Nephron progenitor cell (in vitro differentiated cells): ENCODE measurements at regions not wholly inside any gene's neighbourhood (a gene's known extent, or its start where the extent isn't known, plus 50 kb on each side); places are given as distances from the start of the nearest gene placed in this dataset.

Experiments
- DNase-seq: peaks from one replicate; pipeline ENCODE4 v3.0.0; 2021
- H3K27ac Mint-ChIP-seq: 2 replicates; pipeline ENCODE4 v1.8.0; 2021; ENCODE audit warnings: mild to moderate bottlenecking, moderate library complexity, mixed read lengths
- H3K27me3 Mint-ChIP-seq: 2 replicates; pipeline ENCODE4 v1.8.0; 2021; ENCODE audit warnings: mild to moderate bottlenecking, low read depth, mixed read lengths; ENCODE audit not compliant: poor library complexity
- H3K36me3 Mint-ChIP-seq: 2 replicates; pipeline ENCODE4 v1.8.0; 2021; ENCODE audit warnings: low read depth, mixed read lengths
- H3K4me1 Mint-ChIP-seq: 2 replicates; pipeline ENCODE4 v1.8.0; 2021; ENCODE audit warnings: mixed read lengths
- H3K4me3 Mint-ChIP-seq: 2 replicates; pipeline ENCODE4 v1.8.0; 2021; ENCODE audit warnings: mild to moderate bottlenecking, moderate library complexity, mixed read lengths
- H3K9me3 Mint-ChIP-seq: 2 replicates; pipeline ENCODE4 v1.8.0; 2021; ENCODE audit warnings: mild to moderate bottlenecking, moderate library complexity, mixed read lengths
- CTCF ChIP-seq: fragments of 200-600 bp; sonication (generic); IDR thresholded peaks from 2 replicates; pipeline ENCODE4 v1.5.0; 2021; ENCODE audit warnings: antibody characterized with exemption

- Mint-ChIP-seq H3K36me3 (no peaks in the 10 kb centered on the region), H3K27ac (no peak overlapping the region), H3K4me3 (no peak overlapping the region), H3K9me3 (peaks cover 6% of the 10 kb centered on the region), H3K4me1 (no peaks in the 10 kb centered on the region), H3K27me3 (no peaks in the 10 kb centered on the region)
- no peak for DNase-seq
- no peak for TF ChIP-seq CTCF
Observed at GRCh38 chr10:33632432-33632831, 298.0 kb upstream of the NRP1 start.

- Mint-ChIP-seq H3K36me3 (no peaks in the 10 kb centered on the region), H3K27ac (no peak overlapping the region)
Observed at GRCh38 chr10:33631991-33632390, 297.5 kb upstream of the NRP1 start.

GRCh38 chr10:33630761-33631160 lies 296.3 kb upstream of the NRP1 start:
- TF ChIP-seq CTCF, result no peak
- Mint-ChIP-seq H3K4me1 (no peaks in the 10 kb centered on the region), H3K36me3 (no peaks in the 10 kb centered on the region), H3K9me3 (no peaks in the 10 kb centered on the region), H3K27me3 (no peaks in the 10 kb centered on the region), H3K27ac (no peak overlapping the region), H3K4me3 (no peak overlapping the region)
- DNase-seq, result no peak

More at GRCh38 chr10:33631991-33632390, 297.5 kb upstream of the NRP1 start:
- no peaks in the 10 kb centered on the region for H3K4me1 Mint-ChIP-seq
- no peaks in the 10 kb centered on the region for H3K27me3 Mint-ChIP-seq
- TF ChIP-seq CTCF, result no peak
- no peak overlapping the region for H3K4me3 Mint-ChIP-seq
- no peak for DNase-seq
- peaks cover 2% of the 10 kb centered on the region for H3K9me3 Mint-ChIP-seq

- Mint-ChIP-seq H3K4me1 (no peaks in the 10 kb centered on the region), H3K36me3 (no peaks in the 10 kb centered on the region), H3K27me3 (no peaks in the 10 kb centered on the region), H3K4me3 (no peak overlapping the region), H3K9me3 (no peaks in the 10 kb centered on the region), H3K27ac (no peak overlapping the region)
- DNase-seq, result no peak
- TF ChIP-seq CTCF, result no peak
Observed at GRCh38 chr10:33627611-33628010, 293.1 kb upstream of the NRP1 start.

- H3K27ac Mint-ChIP-seq, result no peak overlapping the region
- H3K4me1 Mint-ChIP-seq, result no peaks in the 10 kb centered on the region
- no peaks in the 10 kb centered on the region for H3K27me3 Mint-ChIP-seq
- H3K9me3 Mint-ChIP-seq, result no peaks in the 10 kb centered on the region
- DNase-seq, result no peak
- no peaks in the 10 kb centered on the region for H3K36me3 Mint-ChIP-seq
- no peak overlapping the region for H3K4me3 Mint-ChIP-seq
- TF ChIP-seq CTCF, result no peak
Observed at GRCh38 chr10:33626798-33627466, 292.5 kb upstream of the NRP1 start.

- Mint-ChIP-seq H3K36me3 (peaks cover 4% of the 10 kb centered on the region), H3K4me1 (no peaks in the 10 kb centered on the region)
- no peak for TF ChIP-seq CTCF
Observed at GRCh38 chr10:33623669-33624068, 289.2 kb upstream of the NRP1 start.

More at GRCh38 chr10:33623669-33624068, 289.2 kb upstream of the NRP1 start:
- Mint-ChIP-seq H3K4me3 (no peak overlapping the region), H3K27ac (no peak overlapping the region), H3K9me3 (peaks cover 14% of the 10 kb centered on the region), H3K27me3 (no peaks in the 10 kb centered on the region)
- no peak for DNase-seq
